ENCODE measurements at regions not wholly inside any gene's neighbourhood (a gene's known extent, or its start where the extent isn't known, plus 50 kb on each side); places are given as distances from the start of the nearest gene placed in this dataset.

DNA sequence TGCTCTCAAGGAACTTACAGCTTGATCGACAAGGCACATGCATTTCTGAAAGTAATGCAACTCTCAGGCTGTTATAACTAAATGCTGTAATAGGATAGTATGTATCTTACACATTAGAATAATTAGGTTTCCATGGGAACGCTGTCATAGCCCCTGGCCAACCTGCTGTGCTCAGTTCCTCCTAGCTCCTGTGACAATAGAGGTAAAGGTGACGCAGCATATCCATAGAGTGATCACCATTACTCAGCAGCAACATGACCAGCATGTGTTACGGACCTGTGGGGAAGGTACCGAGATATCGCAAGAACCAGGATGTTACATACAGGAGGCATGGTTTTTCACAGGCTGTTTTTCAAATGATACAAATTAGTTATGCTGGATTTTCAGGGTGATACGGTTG is 150.7 kb downstream of the CAND1 start:
- BruUV-seq (replicated peaks): no TSS peak
- SMC1A ChIA-PET (ENCODE audit: uncharacterized antibody, unreplicated experiment): no interaction called here
- DNase-seq (ENCODE audit: low read depth, low spot score): no peak
- Histone ChIP-seq H3K9ac (ENCODE audit: control insufficient read depth, insufficient read depth, low read length) (no peak overlapping the region), H2AFZ (ENCODE audit: control insufficient read depth, low read depth, low read length) (no peak overlapping the region), H3K79me2 (ENCODE audit: control insufficient read depth, insufficient read depth, low read length) (no peaks in the 10 kb centered on the region), H3K36me3 (ENCODE audit: control insufficient read depth in 2 of 2, insufficient read depth in 2 of 2, low read length in 1 of 2) (no peaks in the 10 kb centered on the region), H3K4me1 (ENCODE audit: control insufficient read depth, insufficient read depth, low read length) (no peaks in the 10 kb centered on the region), H3K27me3 (replicated peaks in 1 of 2; ENCODE audit: control insufficient read depth in 2 of 2, insufficient read depth in 2 of 2, low read length in 1 of 2) (no peaks in the 10 kb centered on the region), H3K9me3 (replicated peaks; ENCODE audit: control insufficient read depth, insufficient read depth, low read length) (no peaks in the 10 kb centered on the region), H3K4me2 (ENCODE audit: control insufficient read depth, insufficient read depth) (no peak overlapping the region), H3K27ac (ENCODE audit: control insufficient read depth, insufficient read depth) (no peak overlapping the region), H4K20me1 (ENCODE audit: control insufficient read depth, insufficient read depth) (no peaks in the 10 kb centered on the region), H3K4me3 (no peak overlapping the region)
- POLR2A ChIA-PET: interaction anchor here (1.3 kb wide), 1 partner anchor 11 kb away, joined by 4 read pairs; no protein-coding TSS in a partner anchor
- in situ Hi-C loops (cut with MboI) (no loop called here), intact Hi-C loops (cut with micrococcal nuclease; ENCODE audit: unreplicated experiment) (no loop called here)
- no peak for FAIRE-seq
- RAD21 ChIA-PET (ENCODE audit: unreplicated experiment): no interaction called here
- no peak for ATAC-seq
- CTCF ChIA-PET: interaction anchor here (1.5 kb wide), 1 partner anchor 258 kb away, joined by 3 read pairs; no protein-coding TSS in a partner anchor
- 78% methylated on average over 7 of the region's 7 CpGs for WGBS (ENCODE audit: insufficient coverage, insufficient replicate concordance, low lambda C conversion rate, missing lambda C conversion rate)
- no peak for TF ChIP-seq ZBTB40 (IDR thresholded peaks at IDR 0.05; ENCODE audit: borderline replicate concordance)
- no peak for TF ChIP-seq PAX8 (IDR thresholded peaks at IDR 0.05)
- no peak for TF ChIP-seq SRF (IDR thresholded peaks at IDR 0.05; ENCODE audit: low read depth in 2 of 2, low read length in 2 of 2)
- TF ChIP-seq DPF2 (IDR thresholded peaks at IDR 0.05): no peak
- TF ChIP-seq, protein P1, sequence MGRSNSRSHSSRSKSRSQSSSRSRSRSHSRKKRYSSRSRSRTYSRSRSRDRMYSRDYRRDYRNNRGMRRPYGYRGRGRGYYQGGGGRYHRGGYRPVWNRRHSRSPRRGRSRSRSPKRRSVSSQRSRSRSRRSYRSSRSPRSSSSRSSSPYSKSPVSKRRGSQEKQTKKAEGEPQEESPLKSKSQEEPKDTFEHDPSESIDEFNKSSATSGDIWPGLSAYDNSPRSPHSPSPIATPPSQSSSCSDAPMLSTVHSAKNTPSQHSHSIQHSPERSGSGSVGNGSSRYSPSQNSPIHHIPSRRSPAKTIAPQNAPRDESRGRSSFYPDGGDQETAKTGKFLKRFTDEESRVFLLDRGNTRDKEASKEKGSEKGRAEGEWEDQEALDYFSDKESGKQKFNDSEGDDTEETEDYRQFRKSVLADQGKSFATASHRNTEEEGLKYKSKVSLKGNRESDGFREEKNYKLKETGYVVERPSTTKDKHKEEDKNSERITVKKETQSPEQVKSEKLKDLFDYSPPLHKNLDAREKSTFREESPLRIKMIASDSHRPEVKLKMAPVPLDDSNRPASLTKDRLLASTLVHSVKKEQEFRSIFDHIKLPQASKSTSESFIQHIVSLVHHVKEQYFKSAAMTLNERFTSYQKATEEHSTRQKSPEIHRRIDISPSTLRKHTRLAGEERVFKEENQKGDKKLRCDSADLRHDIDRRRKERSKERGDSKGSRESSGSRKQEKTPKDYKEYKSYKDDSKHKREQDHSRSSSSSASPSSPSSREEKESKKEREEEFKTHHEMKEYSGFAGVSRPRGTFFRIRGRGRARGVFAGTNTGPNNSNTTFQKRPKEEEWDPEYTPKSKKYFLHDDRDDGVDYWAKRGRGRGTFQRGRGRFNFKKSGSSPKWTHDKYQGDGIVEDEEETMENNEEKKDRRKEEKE (IDR thresholded peaks at IDR 0.05): no peak
- TF ChIP-seq, protein P2, sequence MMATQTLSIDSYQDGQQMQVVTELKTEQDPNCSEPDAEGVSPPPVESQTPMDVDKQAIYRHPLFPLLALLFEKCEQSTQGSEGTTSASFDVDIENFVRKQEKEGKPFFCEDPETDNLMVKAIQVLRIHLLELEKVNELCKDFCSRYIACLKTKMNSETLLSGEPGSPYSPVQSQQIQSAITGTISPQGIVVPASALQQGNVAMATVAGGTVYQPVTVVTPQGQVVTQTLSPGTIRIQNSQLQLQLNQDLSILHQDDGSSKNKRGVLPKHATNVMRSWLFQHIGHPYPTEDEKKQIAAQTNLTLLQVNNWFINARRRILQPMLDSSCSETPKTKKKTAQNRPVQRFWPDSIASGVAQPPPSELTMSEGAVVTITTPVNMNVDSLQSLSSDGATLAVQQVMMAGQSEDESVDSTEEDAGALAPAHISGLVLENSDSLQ (IDR thresholded peaks at IDR 0.05): no peak
- TF ChIP-seq TCF12 (IDR thresholded peaks at IDR 0.05; ENCODE audit: low read depth, low read length): no peak
- TF ChIP-seq E4F1 (IDR thresholded peaks at IDR 0.05; ENCODE audit: borderline replicate concordance, partially characterized antibody): no peak
- no peak for TF ChIP-seq SMARCA5 (IDR thresholded peaks at IDR 0.05)
- TF ChIP-seq SMAD1 (IDR thresholded peaks at IDR 0.05; ENCODE audit: low read depth, partially characterized antibody): no peak
- no peak for TF ChIP-seq IRF5 (IDR thresholded peaks at IDR 0.05; ENCODE audit: borderline replicate concordance)
- TF ChIP-seq TCF7 (IDR thresholded peaks at IDR 0.05; ENCODE audit: borderline replicate concordance): no peak
- TF ChIP-seq CREM (IDR thresholded peaks at IDR 0.05; ENCODE audit: low read depth): no peak
- TF ChIP-seq STAT1 (conservative IDR thresholded peaks at IDR 0.05): no peak

All from GM12878 (cell line).